Naive thymus-derived CD4-positive, alpha-beta T cell (primary cell): ENCODE measurements at regions not wholly inside any gene's neighbourhood (a gene's known extent, or its start where the extent isn't known, plus 50 kb on each side); places are given as distances from the start of the nearest gene placed in this dataset.

ENCODE experiments used
- ATAC-seq: fragments of 150-1000 bp; cut with Tn5 transposase; 2 replicates; pipeline ENCODE4 v1.10.0; 2021; ENCODE audit warnings: mild to moderate bottlenecking, moderate library complexity
- CTCF ChIA-PET: fragments of 350-600 bp; sonication (Branson Sonifier 250); formaldehyde crosslinking; loops from one replicate; lab custom pipeline; 2021; ENCODE audit warnings: antibody characterized with exemption; lab: Charles Lee
- POLR2A ChIA-PET: fragments of 350-600 bp; sonication (Branson Sonifier 250); formaldehyde crosslinking; loops from one replicate; lab custom pipeline; 2021; ENCODE audit warnings: antibody characterized with exemption, inconsistent platforms; lab: Charles Lee
- DNase-seq, 9 donors: peaks; one replicate each; pipeline versions ENCODE4 v3.0.0 to v3.0.0-alpha.2; 2020 to 2022; ENCODE audit warnings: mixed read lengths in 1 of 9
- H3K27ac ChIP-seq: one replicate; pipeline ENCODE4 v1.7.0; 2013; ENCODE audit warnings: mild to moderate bottlenecking, low read depth, low read length, moderate library complexity
- H3K27me3 ChIP-seq, 2 donors: one replicate each; pipeline ENCODE4 v1.7.0; 2013; ENCODE audit warnings: low read length in 2 of 2, mild to moderate bottlenecking in 2 of 2, moderate library complexity in 2 of 2; ENCODE audit not compliant: control insufficient read depth in 2 of 2, insufficient read depth in 2 of 2
- H3K36me3 ChIP-seq, 3 experiments: 1 replicate in 2 of 3; 2 replicates in 1 of 3; pipeline ENCODE4 v1.7.0; 2013; ENCODE audit warnings: low read length in 3 of 3, mild to moderate bottlenecking in 3 of 3, moderate library complexity in 1 of 3; ENCODE audit not compliant: insufficient read depth in 3 of 3, control insufficient read depth in 2 of 3
- H3K4me1 ChIP-seq, 2 donors: one replicate each; pipeline ENCODE4 v1.7.0; 2013; ENCODE audit warnings: low read length in 2 of 2, mild to moderate bottlenecking in 2 of 2, moderate library complexity in 1 of 2; ENCODE audit not compliant: control insufficient read depth in 2 of 2, insufficient read depth in 2 of 2
- H3K4me3 ChIP-seq: 2 replicates; pipeline ENCODE4 v1.7.0; 2013; ENCODE audit warnings: mild to moderate bottlenecking, low read length
- H3K9me3 ChIP-seq, 3 experiments: 1 replicate in 2 of 3; 2 replicates in 1 of 3; pipeline ENCODE4 v1.7.0; 2013; ENCODE audit warnings: low read length in 3 of 3; ENCODE audit not compliant: control insufficient read depth in 2 of 3
- H3K27ac Mint-ChIP-seq, 9 donors: one replicate each; pipeline ENCODE4 v1.8.0; 2020 to 2022; ENCODE audit warnings: mixed read lengths in 9 of 9, mild to moderate bottlenecking in 8 of 9, moderate library complexity in 5 of 9, inconsistent platforms in 2 of 9
- H3K27me3 Mint-ChIP-seq, 5 donors: one replicate each; pipeline ENCODE4 v1.8.0; 2021 to 2022; ENCODE audit warnings: mixed read lengths in 5 of 5, mild to moderate bottlenecking in 1 of 5
- H3K36me3 Mint-ChIP-seq, 5 donors: one replicate each; pipeline ENCODE4 v1.8.0; 2020 to 2022; ENCODE audit warnings: mixed read lengths in 5 of 5, mild to moderate bottlenecking in 3 of 5, inconsistent platforms in 1 of 5
- H3K4me1 Mint-ChIP-seq, 7 donors: one replicate each; pipeline ENCODE4 v1.8.0; 2020 to 2022; ENCODE audit warnings: mixed read lengths in 7 of 7, mild to moderate bottlenecking in 3 of 7, inconsistent platforms in 1 of 7
- H3K4me3 Mint-ChIP-seq, 10 donors: one replicate each; pipeline ENCODE4 v1.8.0; 2020 to 2022; ENCODE audit warnings: mild to moderate bottlenecking in 10 of 10, mixed read lengths in 10 of 10, moderate library complexity in 6 of 10, inconsistent platforms in 2 of 10
- H3K9me3 Mint-ChIP-seq, 11 donors: one replicate each; pipeline ENCODE4 v1.8.0; 2020 to 2022; ENCODE audit warnings: mixed read lengths in 11 of 11, mild to moderate bottlenecking in 4 of 11, inconsistent platforms in 1 of 11, moderate library complexity in 1 of 11
- intact Hi-C, 2 donors: fragments of 100-400 bp; cut with micrococcal nuclease; formaldehyde crosslinking; loops; one replicate each; pipeline ENCODE4 v1.15.1; 2023

DNA sequence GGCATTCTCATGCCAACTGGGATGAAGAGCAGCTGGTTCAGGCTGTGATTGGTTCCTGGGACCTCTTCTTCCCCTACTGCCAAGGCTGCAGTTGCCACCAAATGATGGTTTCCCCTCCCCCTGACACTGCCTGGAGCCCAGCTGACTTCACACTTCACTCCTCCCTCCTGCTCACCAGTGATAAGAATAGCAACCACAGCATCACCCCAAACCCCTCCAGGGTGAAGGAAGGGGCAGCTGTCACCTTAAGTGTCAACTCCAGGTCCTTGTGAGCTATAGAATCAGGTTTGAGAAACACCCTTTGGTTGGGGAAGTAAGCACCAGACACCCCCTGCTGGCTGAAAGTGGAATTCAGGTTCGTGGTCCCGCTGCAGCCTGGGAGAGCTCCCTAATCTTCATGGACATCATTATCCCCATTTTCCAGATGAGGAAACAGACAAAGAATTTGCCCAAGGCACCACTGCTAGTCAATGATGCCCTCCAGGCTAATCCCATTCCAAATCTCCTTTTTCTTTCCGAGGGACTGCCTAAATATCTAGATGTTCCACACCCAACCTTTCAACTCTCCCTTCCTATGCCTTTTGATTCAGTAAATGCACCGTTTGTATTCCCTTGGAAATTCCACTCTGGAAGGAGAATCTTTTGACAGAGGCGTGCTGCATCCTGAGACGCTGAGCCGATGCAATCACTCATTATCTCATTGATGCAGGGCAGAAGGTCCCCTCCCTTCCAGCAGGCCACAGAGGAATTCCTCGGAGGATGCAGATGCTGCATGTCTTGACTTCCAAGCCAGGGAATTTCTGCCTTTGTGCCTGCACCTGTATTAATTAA lies 50.6 kb upstream of the UQCRFS1 start:
- Mint-ChIP-seq H3K4me1 (peaks cover 0 to 9% (median 3%) of the 10 kb centered on the region in 7 donors), H3K27me3 (peaks cover 0 to 38% (median 23%) of the 10 kb centered on the region in 5 donors), H3K27ac (no peak overlapping the region), H3K4me3 (no peak overlapping the region), H3K36me3 (no peaks in the 10 kb centered on the region), H3K9me3 (no peaks in the 10 kb centered on the region)
- no peaks in the 10 kb centered on the region for H3K9me3 ChIP-seq
- no peak overlapping the region for H3K4me3 ChIP-seq
- ChIA-PET CTCF (interaction anchor here (0.7 to 2.2 kb wide), 2 partner anchors 16 to 527 kb away, joined by 3 to 7 read pairs; no protein-coding TSS in a partner anchor), POLR2A (no interaction called here)
- H3K4me1 ChIP-seq: no peaks in the 10 kb centered on the region
- intact Hi-C loops: loop anchor here in 1 of 2 donors (5.0 kb wide), 1 partner anchor 1296 kb away; no protein-coding TSS in a partner anchor
- DNase-seq (peak; percentile 4 to 51 (median 26)), ATAC-seq (peak; percentile 82)
- H3K27ac ChIP-seq: no peak overlapping the region
- H3K27me3 ChIP-seq: no peaks in the 10 kb centered on the region
- no peaks in the 10 kb centered on the region for H3K36me3 ChIP-seq

DNA sequence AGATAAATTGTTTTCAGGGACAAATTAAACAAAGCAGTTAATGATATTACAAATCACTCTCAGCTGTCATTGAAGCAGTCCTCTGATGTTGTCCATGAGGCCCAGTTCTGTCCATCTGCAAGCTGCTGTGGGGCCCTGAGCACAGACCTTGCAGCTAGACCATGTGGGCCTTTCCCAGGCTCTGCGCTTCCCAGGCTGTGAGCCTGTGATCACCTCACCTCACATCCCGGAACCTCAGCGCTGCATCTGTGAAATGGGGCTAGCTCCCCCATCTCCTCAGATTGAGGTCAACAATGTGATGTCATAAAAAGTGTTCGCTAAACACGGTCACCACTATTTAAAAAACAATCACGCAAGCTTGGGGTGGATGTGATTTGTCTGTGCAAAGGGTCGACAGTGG lies 51.9 kb upstream of the UQCRFS1 start:
- Histone ChIP-seq H3K27me3 (no peaks in the 10 kb centered on the region), H3K4me1 (no peaks in the 10 kb centered on the region), H3K9me3 (no peaks in the 10 kb centered on the region), H3K36me3 (no peaks in the 10 kb centered on the region), H3K4me3 (no peak overlapping the region), H3K27ac (no peak overlapping the region)
- no peak overlapping the region for H3K27ac Mint-ChIP-seq
- DNase-seq (no peak), ATAC-seq (no peak)
- peaks cover 3 to 48% (median 32%) of the 10 kb centered on the region in 5 donors for H3K27me3 Mint-ChIP-seq
- CTCF ChIA-PET: interaction anchor here (2.2 kb wide), 1 partner anchor 528 kb away, joined by 7 read pairs; no protein-coding TSS in a partner anchor
- peaks cover 0 to 8% (median 0%) of the 10 kb centered on the region in 7 donors for H3K4me1 Mint-ChIP-seq
- no peaks in the 10 kb centered on the region for H3K9me3 Mint-ChIP-seq
- H3K4me3 Mint-ChIP-seq: no peak overlapping the region
- POLR2A ChIA-PET: no interaction called here
- intact Hi-C loops: loop anchor here in 1 of 2 donors (5.0 kb wide), 1 partner anchor 1298 kb away; no protein-coding TSS in a partner anchor
- peaks cover 0 to 3% (median 0%) of the 10 kb centered on the region in 5 donors for H3K36me3 Mint-ChIP-seq

DNA sequence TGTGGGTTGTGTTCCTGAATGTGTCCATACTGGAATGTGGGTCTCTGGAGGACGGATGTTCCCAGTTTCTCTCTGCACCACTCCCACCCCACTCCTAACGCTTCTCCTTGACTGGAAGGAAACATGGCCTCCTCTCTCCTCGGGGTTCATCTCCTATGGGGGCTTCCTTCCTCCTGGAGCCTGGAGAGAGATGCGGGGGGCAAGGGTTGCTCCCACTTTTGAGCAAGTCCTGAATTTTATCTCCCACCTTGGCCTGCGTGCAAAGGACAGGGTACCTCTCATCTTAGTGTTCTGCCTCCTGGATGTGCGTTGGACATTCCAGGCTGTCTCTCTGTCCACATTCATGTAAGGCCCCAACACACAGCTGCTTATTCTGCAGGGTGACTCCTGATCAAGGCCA lies 52.5 kb upstream of the UQCRFS1 start:
- H3K27me3 Mint-ChIP-seq: peaks cover 3 to 48% (median 32%) of the 10 kb centered on the region in 5 donors
- Histone ChIP-seq H3K9me3 (no peaks in the 10 kb centered on the region), H3K4me3 (no peak overlapping the region), H3K4me1 (no peaks in the 10 kb centered on the region), H3K27ac (no peak overlapping the region), H3K27me3 (no peaks in the 10 kb centered on the region), H3K36me3 (no peaks in the 10 kb centered on the region)
- H3K36me3 Mint-ChIP-seq: peaks cover 0 to 3% (median 0%) of the 10 kb centered on the region in 5 donors
- peaks cover 0 to 8% (median 0%) of the 10 kb centered on the region in 7 donors for H3K4me1 Mint-ChIP-seq
- ChIA-PET POLR2A (no interaction called here), CTCF (no interaction called here)
- H3K27ac Mint-ChIP-seq: no peak overlapping the region
- DNase-seq: no peak
- H3K4me3 Mint-ChIP-seq: no peak overlapping the region
- peaks cover 0 to under 1% (median 0%) of the 10 kb centered on the region in 11 donors for H3K9me3 Mint-ChIP-seq
- ATAC-seq: no peak
- intact Hi-C loops: no loop called here

DNA sequence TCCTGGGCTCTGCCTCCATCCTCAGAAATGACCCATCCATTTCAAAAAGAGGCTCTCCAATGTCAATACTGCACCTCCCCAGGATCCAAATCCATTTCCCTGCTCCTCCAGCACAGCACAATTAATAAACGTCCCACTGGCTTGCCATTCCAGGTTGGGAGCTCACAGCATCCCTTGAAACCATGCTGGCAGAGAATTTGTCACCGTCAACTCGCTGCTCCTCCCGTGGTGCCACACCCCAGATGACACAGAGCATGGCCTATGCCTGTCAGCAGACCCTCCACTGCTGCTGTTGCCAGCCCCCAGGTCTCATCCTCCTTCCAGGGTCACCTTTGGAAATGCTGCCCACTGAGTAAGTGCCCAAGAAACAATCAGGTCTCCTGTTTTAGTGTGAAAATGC lies 53.0 kb upstream of the UQCRFS1 start:
- H3K27ac ChIP-seq: no peak overlapping the region
- H3K27ac Mint-ChIP-seq: no peak overlapping the region
- peaks cover 3 to 48% (median 32%) of the 10 kb centered on the region in 5 donors for H3K27me3 Mint-ChIP-seq
- POLR2A ChIA-PET: no interaction called here
- no peaks in the 10 kb centered on the region for H3K9me3 ChIP-seq
- peaks cover 0 to 2% (median 0%) of the 10 kb centered on the region in 11 donors for H3K9me3 Mint-ChIP-seq
- no peaks in the 10 kb centered on the region for H3K4me1 ChIP-seq
- no peak for DNase-seq
- H3K4me1 Mint-ChIP-seq: peaks cover 0 to 8% (median 0%) of the 10 kb centered on the region in 7 donors
- no peak overlapping the region for H3K4me3 Mint-ChIP-seq
- intact Hi-C loops: no loop called here
- H3K27me3 ChIP-seq: no peaks in the 10 kb centered on the region
- H3K4me3 ChIP-seq: no peak overlapping the region
- CTCF ChIA-PET: no interaction called here
- H3K36me3 ChIP-seq: no peaks in the 10 kb centered on the region
- ATAC-seq: no peak
- H3K36me3 Mint-ChIP-seq: peaks cover 0 to 3% (median 0%) of the 10 kb centered on the region in 5 donors

DNA sequence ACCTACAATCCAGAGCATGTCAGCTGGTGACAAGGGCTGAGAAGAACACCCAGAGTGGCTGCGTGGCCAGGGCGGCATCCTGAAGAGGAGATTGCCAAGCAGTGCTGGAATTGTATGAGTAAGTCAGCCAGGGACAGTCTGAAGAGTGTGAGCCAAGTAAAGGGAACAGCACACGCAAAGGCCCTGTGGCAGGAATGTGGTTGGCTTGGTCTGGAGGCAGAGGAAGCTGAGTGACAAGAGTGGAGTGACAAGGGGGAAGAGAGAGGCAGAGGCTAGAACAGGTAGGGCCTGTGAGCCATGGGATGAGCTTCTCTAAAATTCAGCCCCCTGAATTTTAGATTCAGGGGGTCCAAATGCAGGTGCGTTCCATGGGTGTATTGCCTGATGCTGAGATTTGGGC lies 53.7 kb upstream of the UQCRFS1 start:
- ATAC-seq: no peak
- intact Hi-C loops: no loop called here
- POLR2A ChIA-PET: no interaction called here

DNA sequence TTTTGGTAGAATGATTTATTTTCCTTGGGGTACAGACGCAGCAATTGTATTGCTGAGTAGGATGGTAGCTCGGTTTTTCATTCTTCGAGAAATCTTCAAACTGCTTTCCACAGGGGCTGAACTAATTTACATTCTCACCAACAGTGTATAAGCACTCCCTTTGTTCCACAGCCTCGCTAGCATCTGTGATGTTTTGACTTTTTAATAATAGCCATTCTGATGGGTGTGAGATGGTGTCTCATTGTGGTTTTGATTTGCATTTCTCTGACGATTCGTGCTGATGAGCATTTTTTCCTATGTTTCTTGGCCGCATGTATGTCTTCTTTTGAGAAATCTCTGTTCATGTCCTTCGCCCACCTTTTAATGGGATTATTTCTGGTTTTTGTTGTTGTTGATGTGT lies 54.8 kb upstream of the UQCRFS1 start:
- Histone ChIP-seq H3K36me3 (no peaks in the 10 kb centered on the region), H3K9me3 (no peaks in the 10 kb centered on the region), H3K4me1 (no peaks in the 10 kb centered on the region), H3K27me3 (no peaks in the 10 kb centered on the region), H3K27ac (no peak overlapping the region), H3K4me3 (no peak overlapping the region)
- intact Hi-C loops: no loop called here
- ChIA-PET CTCF (no interaction called here), POLR2A (no interaction called here)
- no peak for ATAC-seq
- DNase-seq: no peak
- Mint-ChIP-seq H3K27me3 (peaks cover 3 to 53% (median 32%) of the 10 kb centered on the region in 5 donors), H3K9me3 (peaks cover 0 to 4% (median 0%) of the 10 kb centered on the region in 11 donors), H3K4me1 (peaks cover 0 to 8% (median 0%) of the 10 kb centered on the region in 7 donors), H3K36me3 (peaks cover 0 to 3% (median 0%) of the 10 kb centered on the region in 5 donors), H3K27ac (no peak overlapping the region), H3K4me3 (no peak overlapping the region)

More for the DNA sequence above, 53.7 kb upstream of the UQCRFS1 start:
- Histone ChIP-seq H3K27ac (no peak overlapping the region), H3K36me3 (no peaks in the 10 kb centered on the region), H3K27me3 (no peaks in the 10 kb centered on the region), H3K4me1 (no peaks in the 10 kb centered on the region), H3K9me3 (no peaks in the 10 kb centered on the region), H3K4me3 (no peak overlapping the region)
- H3K4me1 Mint-ChIP-seq: peaks cover 0 to 8% (median 0%) of the 10 kb centered on the region in 7 donors
- H3K9me3 Mint-ChIP-seq: peaks cover 0 to 4% (median 0%) of the 10 kb centered on the region in 11 donors
- H3K27me3 Mint-ChIP-seq: peaks cover 3 to 53% (median 32%) of the 10 kb centered on the region in 5 donors
- H3K27ac Mint-ChIP-seq: no peak overlapping the region
- H3K4me3 Mint-ChIP-seq: no peak overlapping the region
- CTCF ChIA-PET: interaction anchor here (0.7 kb wide), 1 partner anchor 1300 kb away, joined by 3 read pairs; no protein-coding TSS in a partner anchor
- no peak for DNase-seq
- H3K36me3 Mint-ChIP-seq: peaks cover 0 to 3% (median 0%) of the 10 kb centered on the region in 5 donors
